Neutrophil (primary cell): ENCODE measurements at regions not wholly inside any gene's neighbourhood (a gene's known extent, or its start where the extent isn't known, plus 50 kb on each side); places are given as distances from the start of the nearest gene placed in this dataset.

Experiments
- H3K27ac ChIP-seq: fragments of 200-600 bp; sonication (generic); 2 replicates; pipeline ENCODE4 v1.5.1; 2016; ENCODE audit warnings: mild to moderate bottlenecking, moderate library complexity
- H3K27me3 ChIP-seq: fragments of 200-600 bp; sonication (generic); 2 replicates; pipeline ENCODE4 v1.6.0; 2016; ENCODE audit warnings: mild to moderate bottlenecking
- H3K36me3 ChIP-seq: fragments of 200-600 bp; sonication (generic); 2 replicates; pipeline ENCODE4 v1.5.1; 2017
- H3K4me1 ChIP-seq, 2 experiments: fragments of 200-600 bp in 1 of 2; sonication (generic) in 1 of 2; 1 replicate in 1 of 2; 2 replicates in 1 of 2; pipeline versions ENCODE4 v1.5.1 to v1.6.1; 2013 to 2016; ENCODE audit warnings: low read depth in 1 of 2, low read length in 1 of 2, mild to moderate bottlenecking in 1 of 2, moderate library complexity in 1 of 2; ENCODE audit not compliant: control insufficient read depth in 1 of 2, insufficient read depth in 1 of 2
- H3K4me3 ChIP-seq, 2 experiments: fragments of 200-600 bp in 1 of 2; sonication (generic) in 1 of 2; 1 replicate in 1 of 2; 2 replicates in 1 of 2; pipeline ENCODE4 v1.5.1; 2013 to 2016; ENCODE audit warnings: low read depth in 1 of 2, low read length in 1 of 2, mild to moderate bottlenecking in 1 of 2, moderate library complexity in 1 of 2
- H3K9me3 ChIP-seq: fragments of 200-600 bp; sonication (generic); 2 replicates; pipeline ENCODE4 v1.5.1; 2016
- TF ChIP-seq, protein P1 (sequence below): fragments of 200-600 bp; sonication (generic); IDR thresholded peaks from 2 replicates; pipeline ENCODE4 v1.5.1; 2016; ENCODE audit warnings: antibody characterized with exemption

DNA sequence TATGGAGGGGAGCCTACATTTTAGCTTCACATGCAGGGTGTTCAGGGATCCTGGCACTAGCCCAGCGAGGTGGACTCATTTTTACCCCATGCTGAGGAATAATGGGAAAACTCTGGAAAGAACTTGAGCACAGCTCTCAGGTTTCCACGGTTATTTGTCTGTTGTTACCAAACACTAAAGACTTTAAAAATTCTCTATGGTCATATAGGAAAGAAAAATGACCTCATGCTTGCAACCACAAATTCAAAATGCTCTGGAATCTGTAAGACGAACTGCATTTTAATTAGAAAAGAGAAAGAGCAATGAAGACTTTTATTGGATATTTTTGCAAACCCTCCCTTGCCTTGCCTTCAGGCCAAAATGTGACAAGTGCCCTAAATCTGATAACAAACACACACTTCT lies 606.9 kb downstream of the EBF1 start:
- Histone ChIP-seq H3K27me3 (no peaks in the 10 kb centered on the region), H3K9me3 (no peaks in the 10 kb centered on the region), H3K36me3 (no peaks in the 10 kb centered on the region), H3K27ac (no peak overlapping the region), H3K4me3 (no peak overlapping the region), H3K4me1 (no peaks in the 10 kb centered on the region)
- TF ChIP-seq, protein P1, sequence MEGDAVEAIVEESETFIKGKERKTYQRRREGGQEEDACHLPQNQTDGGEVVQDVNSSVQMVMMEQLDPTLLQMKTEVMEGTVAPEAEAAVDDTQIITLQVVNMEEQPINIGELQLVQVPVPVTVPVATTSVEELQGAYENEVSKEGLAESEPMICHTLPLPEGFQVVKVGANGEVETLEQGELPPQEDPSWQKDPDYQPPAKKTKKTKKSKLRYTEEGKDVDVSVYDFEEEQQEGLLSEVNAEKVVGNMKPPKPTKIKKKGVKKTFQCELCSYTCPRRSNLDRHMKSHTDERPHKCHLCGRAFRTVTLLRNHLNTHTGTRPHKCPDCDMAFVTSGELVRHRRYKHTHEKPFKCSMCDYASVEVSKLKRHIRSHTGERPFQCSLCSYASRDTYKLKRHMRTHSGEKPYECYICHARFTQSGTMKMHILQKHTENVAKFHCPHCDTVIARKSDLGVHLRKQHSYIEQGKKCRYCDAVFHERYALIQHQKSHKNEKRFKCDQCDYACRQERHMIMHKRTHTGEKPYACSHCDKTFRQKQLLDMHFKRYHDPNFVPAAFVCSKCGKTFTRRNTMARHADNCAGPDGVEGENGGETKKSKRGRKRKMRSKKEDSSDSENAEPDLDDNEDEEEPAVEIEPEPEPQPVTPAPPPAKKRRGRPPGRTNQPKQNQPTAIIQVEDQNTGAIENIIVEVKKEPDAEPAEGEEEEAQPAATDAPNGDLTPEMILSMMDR = no peak

DNA sequence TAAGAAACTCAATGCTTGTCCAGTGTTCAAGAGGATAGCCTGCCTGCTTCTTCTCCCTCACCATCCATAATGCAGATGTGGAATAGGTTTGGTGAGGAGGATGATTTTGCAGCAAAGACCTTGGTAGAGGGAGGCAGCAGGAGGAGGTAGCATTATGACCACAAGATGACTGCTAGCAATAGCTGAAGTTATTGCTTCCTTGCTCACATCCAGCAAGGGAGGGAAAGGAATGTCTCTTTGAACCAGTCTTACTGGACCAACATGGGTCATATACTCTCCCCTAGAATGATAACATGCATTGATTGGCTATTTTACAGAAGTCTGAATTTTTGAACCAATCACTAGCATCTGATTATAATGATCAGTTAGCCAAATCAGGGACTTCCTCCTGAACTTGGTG lies 607.6 kb downstream of the EBF1 start:
- Histone ChIP-seq H3K27ac (no peak overlapping the region), H3K27me3 (no peaks in the 10 kb centered on the region), H3K4me3 (no peak overlapping the region), H3K4me1 (no peaks in the 10 kb centered on the region), H3K36me3 (no peaks in the 10 kb centered on the region), H3K9me3 (no peaks in the 10 kb centered on the region)
- TF ChIP-seq, protein P1 = no peak

DNA sequence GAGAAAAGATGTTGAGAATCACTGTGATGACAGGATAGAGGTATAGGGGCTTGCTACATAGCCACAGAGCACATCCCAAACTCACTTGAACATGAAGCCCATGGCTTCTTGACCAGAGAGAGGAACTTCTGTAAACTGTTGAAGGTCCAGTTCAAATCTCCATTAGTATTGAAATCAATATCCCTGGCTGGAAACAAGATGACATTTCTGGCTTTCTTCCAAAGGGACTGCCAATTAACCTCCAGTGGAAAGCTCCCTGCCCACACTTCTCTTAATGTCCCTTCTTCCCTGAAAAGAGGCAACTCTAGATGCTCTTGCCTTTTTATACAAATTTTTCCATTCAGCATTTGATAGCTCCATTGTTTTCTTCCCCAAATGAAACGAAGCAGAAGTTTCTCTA lies 612.1 kb downstream of the EBF1 start:
- Histone ChIP-seq H3K4me1 (no peaks in the 10 kb centered on the region), H3K9me3 (no peaks in the 10 kb centered on the region), H3K36me3 (no peaks in the 10 kb centered on the region), H3K4me3 (no peak overlapping the region), H3K27ac (no peak overlapping the region), H3K27me3 (no peaks in the 10 kb centered on the region)
- TF ChIP-seq, protein P1 = no peak

DNA sequence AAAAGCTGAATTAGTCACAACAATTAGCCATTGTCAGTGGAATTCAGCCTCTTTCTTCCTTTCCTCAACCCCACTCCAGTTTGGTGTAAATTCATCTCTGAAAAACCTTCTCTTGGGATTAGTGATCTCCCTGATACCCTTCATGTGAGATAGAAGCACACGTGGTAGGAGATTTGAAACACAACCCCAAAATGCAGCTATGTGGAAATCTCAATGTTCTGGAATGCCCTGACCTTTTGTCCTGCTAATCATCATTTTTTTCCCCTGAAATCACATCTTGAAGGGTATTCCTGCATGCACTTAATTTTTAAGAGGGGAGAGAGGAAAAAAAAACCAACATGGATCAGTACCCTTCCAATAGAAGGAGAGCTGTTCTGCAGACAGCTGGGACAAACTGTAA lies 612.6 kb downstream of the EBF1 start:
- H3K36me3 ChIP-seq = no peaks in the 10 kb centered on the region
- no peak overlapping the region for H3K27ac ChIP-seq
- TF ChIP-seq, protein P1 = no peak
- no peak overlapping the region for H3K4me3 ChIP-seq
- H3K9me3 ChIP-seq = no peaks in the 10 kb centered on the region
- no peaks in the 10 kb centered on the region for H3K4me1 ChIP-seq
- H3K27me3 ChIP-seq = no peaks in the 10 kb centered on the region

DNA sequence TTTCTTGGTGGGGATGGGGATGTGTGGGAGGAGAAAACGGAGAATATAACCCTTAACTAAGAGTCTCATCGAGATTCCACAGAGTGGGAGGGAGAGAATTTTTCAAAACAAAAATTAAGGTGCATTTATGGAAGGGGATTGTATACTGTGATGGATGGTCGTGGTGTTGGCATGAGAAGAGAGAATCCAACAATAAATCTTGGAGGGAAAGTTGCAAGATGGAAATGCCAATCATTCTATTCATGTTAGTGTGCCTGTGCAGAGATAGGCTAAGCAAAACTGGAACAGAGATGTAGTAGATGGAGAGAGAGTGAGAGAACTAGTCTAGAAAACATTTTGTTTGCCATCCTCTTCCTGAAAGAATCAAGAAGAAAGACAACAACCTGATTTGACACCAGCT lies 613.1 kb downstream of the EBF1 start:
- Histone ChIP-seq H3K27ac (no peak overlapping the region), H3K4me1 (no peaks in the 10 kb centered on the region), H3K9me3 (no peaks in the 10 kb centered on the region), H3K4me3 (no peak overlapping the region), H3K36me3 (no peaks in the 10 kb centered on the region), H3K27me3 (no peaks in the 10 kb centered on the region)
- TF ChIP-seq, protein P1 = no peak

DNA sequence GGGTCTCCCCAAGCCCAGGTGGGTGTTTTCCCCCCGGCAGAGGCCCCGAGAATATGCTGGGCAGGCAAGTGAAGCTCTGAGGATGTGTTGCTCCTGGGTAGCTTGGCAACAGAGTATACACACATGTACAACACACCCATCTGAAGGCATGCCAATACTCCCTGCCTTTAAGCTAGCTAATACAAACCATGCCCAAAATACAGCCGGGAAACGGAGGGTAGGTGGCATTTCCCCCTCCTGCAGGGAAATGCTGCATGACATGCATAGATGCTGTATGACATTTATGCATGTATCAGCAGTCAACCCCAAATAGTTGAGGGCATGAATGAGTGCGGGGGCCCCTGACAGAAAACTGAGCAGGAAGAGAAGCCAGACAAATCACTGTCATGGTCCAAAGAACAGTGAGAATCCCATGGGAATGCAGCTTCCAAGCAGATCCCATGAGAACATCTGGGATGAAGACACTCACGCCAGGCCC lies 614.1 kb downstream of the EBF1 start:
- no peaks in the 10 kb centered on the region for H3K9me3 ChIP-seq
- H3K4me3 ChIP-seq = no peak overlapping the region
- TF ChIP-seq, protein P1 = no peak
- no peaks in the 10 kb centered on the region for H3K4me1 ChIP-seq
- H3K27ac ChIP-seq = no peak overlapping the region
- no peaks in the 10 kb centered on the region for H3K27me3 ChIP-seq
- H3K36me3 ChIP-seq = no peaks in the 10 kb centered on the region
